Activated CD4-positive, alpha-beta memory T cell treated with anti-CD3 and anti-CD28 coated beads, Interleukin-2, amount 10 ng/mL, durations not matched to agents 7 days and 5 days (primary cell): ENCODE measurements at regions not wholly inside any gene's neighbourhood (a gene's known extent, or its start where the extent isn't known, plus 50 kb on each side); places are given as distances from the start of the nearest gene placed in this dataset.

Source experiments
- CTCF ChIA-PET: fragments of 350-600 bp; sonication (Branson Sonifier 250); formaldehyde crosslinking; loops from one replicate; lab custom pipeline; 2021; ENCODE audit warnings: antibody characterized with exemption, inconsistent platforms; lab: Charles Lee
- POLR2A ChIA-PET: fragments of 350-600 bp; sonication (Branson Sonifier 250); formaldehyde crosslinking; loops from one replicate; lab custom pipeline; 2021; ENCODE audit warnings: antibody characterized with exemption; lab: Charles Lee
- DNase-seq: peaks from one replicate; pipeline ENCODE4 v3.0.0-alpha.2; 2020
- H3K27ac Mint-ChIP-seq: one replicate; pipeline ENCODE4 v1.8.0; 2021; ENCODE audit warnings: mild to moderate bottlenecking, mixed read lengths
- H3K27me3 Mint-ChIP-seq: one replicate; pipeline ENCODE4 v1.8.0; 2021; ENCODE audit warnings: mixed read lengths
- H3K36me3 Mint-ChIP-seq: one replicate; pipeline ENCODE4 v1.8.0; 2021; ENCODE audit warnings: low read depth, mixed read lengths
- H3K4me1 Mint-ChIP-seq: one replicate; pipeline ENCODE4 v1.8.0; 2021; ENCODE audit warnings: mixed read lengths
- H3K4me3 Mint-ChIP-seq: one replicate; pipeline ENCODE4 v1.8.0; 2021; ENCODE audit warnings: mild to moderate bottlenecking, mixed read lengths
- H3K9me3 Mint-ChIP-seq: one replicate; pipeline ENCODE4 v1.8.0; 2021; ENCODE audit warnings: mixed read lengths

DNA sequence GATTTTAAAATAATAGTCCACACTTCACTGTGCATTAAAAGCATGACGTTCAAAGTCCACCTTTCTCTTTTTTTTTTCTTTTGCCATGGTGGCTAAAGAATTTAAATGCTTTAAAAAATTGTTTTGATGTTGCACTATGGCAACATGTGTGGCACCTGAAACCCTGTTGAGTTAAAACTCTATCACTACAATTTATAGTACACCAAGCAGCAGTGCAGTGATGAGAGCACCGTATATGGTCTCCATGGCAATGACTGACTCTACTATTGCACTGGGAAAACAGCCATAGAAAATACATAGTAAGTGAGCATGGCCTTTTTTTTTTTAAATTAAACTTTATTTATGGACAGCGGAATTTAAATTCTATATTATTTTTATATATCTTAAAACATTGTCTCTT is 298.8 kb downstream of the FIGN start:
- DNase-seq, result no peak
- H3K4me1 Mint-ChIP-seq, result no peaks in the 10 kb centered on the region
- H3K4me3 Mint-ChIP-seq, result no peak overlapping the region
- H3K27me3 Mint-ChIP-seq, result no peaks in the 10 kb centered on the region
- ChIA-PET POLR2A (no interaction called here), CTCF (no interaction called here)
- H3K9me3 Mint-ChIP-seq, result peaks cover 3% of the 10 kb centered on the region
- no peak overlapping the region for H3K27ac Mint-ChIP-seq
- no peaks in the 10 kb centered on the region for H3K36me3 Mint-ChIP-seq

DNA sequence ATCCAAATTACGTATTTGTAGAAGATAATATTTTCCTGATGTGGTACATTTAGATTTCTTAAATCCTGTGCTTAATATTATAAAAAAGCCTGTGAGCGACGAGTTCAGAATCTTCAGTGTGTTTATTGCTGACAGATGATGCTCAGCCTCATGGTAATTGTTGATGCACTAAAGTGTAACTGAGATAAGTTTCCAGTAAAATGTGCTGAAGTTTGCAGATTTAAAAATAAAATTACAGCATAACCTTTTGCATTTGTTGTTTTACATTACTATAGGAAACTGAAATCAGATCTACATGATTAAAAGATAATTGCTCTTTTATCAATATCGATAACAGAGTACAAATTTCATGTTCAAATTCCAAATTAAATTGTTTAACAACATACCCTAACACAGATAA is 307.6 kb downstream of the FIGN start:
- Mint-ChIP-seq H3K27ac (no peak overlapping the region), H3K36me3 (no peaks in the 10 kb centered on the region), H3K9me3 (peaks cover 6% of the 10 kb centered on the region), H3K27me3 (no peaks in the 10 kb centered on the region), H3K4me3 (no peak overlapping the region), H3K4me1 (no peaks in the 10 kb centered on the region)
- ChIA-PET CTCF (no interaction called here), POLR2A (no interaction called here)
- DNase-seq, result no peak

DNA sequence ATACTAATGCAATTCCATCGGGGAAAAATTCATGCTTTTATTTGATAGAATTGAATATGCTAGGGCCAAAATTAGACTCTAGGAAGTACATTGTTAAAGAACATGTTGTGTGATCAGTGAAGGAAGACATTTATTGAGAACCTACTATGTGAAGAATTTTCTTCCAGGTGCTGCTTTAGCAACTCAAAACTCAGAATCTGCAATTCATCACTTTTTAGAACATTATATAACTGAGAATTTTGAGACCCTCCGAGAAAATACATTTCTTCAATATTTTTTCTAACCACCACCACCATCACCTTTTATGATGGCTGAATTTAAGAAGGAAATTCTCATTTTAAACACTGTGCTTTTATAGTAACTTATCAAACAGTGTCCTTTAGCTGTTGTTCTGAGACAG is 315.2 kb downstream of the FIGN start:
- no peaks in the 10 kb centered on the region for H3K36me3 Mint-ChIP-seq
- no peaks in the 10 kb centered on the region for H3K27me3 Mint-ChIP-seq
- no peak overlapping the region for H3K27ac Mint-ChIP-seq
- H3K4me3 Mint-ChIP-seq, result no peak overlapping the region
- H3K4me1 Mint-ChIP-seq, result no peaks in the 10 kb centered on the region
- no peak for DNase-seq
- ChIA-PET CTCF (no interaction called here), POLR2A (no interaction called here)
- H3K9me3 Mint-ChIP-seq, result no peaks in the 10 kb centered on the region

DNA sequence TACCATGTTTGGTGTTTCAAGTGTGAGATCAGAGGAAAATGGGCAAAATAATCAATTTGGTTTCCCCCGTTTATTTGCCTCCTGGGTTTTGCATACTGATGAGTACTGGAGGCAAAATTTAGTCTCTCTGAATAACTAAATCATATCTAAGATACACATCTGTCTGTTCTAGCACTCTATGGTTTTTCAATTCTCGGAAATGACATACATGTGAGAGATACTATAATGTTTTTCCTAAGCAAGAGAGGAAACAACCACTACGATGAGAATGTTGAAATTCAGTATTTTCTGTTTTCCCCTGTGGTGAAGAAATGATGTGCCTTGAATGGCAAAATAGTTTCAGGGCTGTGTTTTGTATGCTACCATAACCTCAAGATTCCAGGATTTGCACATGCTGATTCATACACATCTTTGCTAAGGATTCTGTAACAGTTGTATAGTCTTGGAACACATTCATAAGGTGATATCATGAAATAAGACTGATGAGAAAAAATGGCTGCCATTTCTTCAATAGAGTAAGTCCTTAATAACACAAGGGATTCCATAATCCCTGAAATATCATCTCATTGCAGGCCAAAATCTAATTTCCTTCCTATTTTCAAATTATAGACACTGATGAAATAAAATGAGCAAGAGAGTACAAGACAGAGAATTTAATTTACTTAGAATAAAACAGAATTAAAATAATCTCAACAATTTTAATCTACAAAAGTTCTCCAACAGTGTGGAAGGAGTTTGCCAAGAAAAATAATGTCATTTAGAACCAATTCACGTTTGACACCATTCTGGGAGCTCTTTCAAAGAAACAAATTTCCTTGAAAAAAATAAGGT is 316.6 kb downstream of the FIGN start:
- Mint-ChIP-seq H3K27me3 (no peaks in the 10 kb centered on the region), H3K27ac (no peak overlapping the region)

DNA sequence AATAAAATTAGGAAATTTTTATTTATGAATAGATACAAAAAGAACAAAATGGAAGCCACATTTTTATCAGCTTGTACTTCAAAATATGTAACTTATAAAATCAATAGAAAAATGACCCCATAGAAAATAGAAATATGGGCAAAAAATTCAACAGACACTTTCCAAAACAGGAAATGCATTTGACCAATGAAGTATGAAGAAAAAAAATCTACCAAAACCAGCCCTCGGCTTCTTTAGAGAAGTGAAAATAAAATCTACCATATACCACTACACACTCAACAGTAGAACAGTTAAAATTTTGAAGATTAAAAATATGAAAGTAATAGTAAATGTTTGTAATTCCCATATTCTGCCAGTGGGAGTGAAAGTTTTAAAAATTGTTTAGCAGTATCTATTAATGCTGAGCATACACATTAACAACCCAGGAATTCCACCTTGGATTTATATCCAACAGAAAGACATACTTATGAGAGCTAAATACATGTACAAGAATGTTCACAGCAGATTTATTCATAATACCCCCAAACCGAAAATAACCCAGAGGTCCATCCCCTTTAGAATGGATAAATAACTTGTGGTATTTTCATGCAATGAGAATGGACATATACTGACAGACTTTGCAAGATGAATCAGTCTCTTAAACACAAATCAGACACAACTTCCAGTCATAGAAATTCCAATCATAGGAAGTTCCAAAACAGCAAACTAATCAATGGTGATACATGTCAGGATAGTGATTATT is 318.0 kb downstream of the FIGN start:
- H3K36me3 Mint-ChIP-seq, result no peaks in the 10 kb centered on the region

More for the DNA sequence above, 316.6 kb downstream of the FIGN start:
- Mint-ChIP-seq H3K4me3 (no peak overlapping the region), H3K4me1 (no peaks in the 10 kb centered on the region), H3K9me3 (no peaks in the 10 kb centered on the region), H3K36me3 (no peaks in the 10 kb centered on the region)
- ChIA-PET CTCF (no interaction called here), POLR2A (no interaction called here)
- no peak for DNase-seq

DNA sequence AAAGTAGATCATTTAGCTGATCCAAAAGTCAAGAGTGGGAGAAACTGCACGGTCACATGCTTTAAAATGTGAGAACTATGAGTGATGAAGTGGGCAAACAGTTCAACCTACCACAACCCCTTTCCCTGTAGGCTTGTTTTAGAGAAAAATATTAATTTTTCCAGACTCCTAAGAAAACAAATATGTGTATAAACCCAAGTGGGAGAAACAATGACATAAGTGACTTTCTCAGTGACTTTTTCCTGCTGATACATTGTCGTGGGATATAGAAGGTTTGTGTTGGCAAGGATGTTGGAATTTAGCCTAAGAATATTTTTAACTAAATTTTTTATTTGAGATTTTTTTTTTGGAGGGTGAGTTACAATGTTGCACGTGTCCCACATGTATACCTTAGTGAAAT is 321.7 kb downstream of the FIGN start:
- no peaks in the 10 kb centered on the region for H3K36me3 Mint-ChIP-seq
- no peak overlapping the region for H3K27ac Mint-ChIP-seq
- ChIA-PET POLR2A (no interaction called here), CTCF (no interaction called here)
- no peaks in the 10 kb centered on the region for H3K27me3 Mint-ChIP-seq
- peaks cover 5% of the 10 kb centered on the region for H3K9me3 Mint-ChIP-seq
- H3K4me3 Mint-ChIP-seq, result no peak overlapping the region
- DNase-seq, result no peak
- H3K4me1 Mint-ChIP-seq, result no peaks in the 10 kb centered on the region

More for the DNA sequence above, 318.0 kb downstream of the FIGN start:
- ChIA-PET CTCF (no interaction called here), POLR2A (no interaction called here)
- no peak overlapping the region for H3K4me3 Mint-ChIP-seq
- no peaks in the 10 kb centered on the region for H3K4me1 Mint-ChIP-seq
- DNase-seq, result no peak
- H3K9me3 Mint-ChIP-seq, result peaks cover 2% of the 10 kb centered on the region
- no peak overlapping the region for H3K27ac Mint-ChIP-seq
- no peaks in the 10 kb centered on the region for H3K27me3 Mint-ChIP-seq

DNA sequence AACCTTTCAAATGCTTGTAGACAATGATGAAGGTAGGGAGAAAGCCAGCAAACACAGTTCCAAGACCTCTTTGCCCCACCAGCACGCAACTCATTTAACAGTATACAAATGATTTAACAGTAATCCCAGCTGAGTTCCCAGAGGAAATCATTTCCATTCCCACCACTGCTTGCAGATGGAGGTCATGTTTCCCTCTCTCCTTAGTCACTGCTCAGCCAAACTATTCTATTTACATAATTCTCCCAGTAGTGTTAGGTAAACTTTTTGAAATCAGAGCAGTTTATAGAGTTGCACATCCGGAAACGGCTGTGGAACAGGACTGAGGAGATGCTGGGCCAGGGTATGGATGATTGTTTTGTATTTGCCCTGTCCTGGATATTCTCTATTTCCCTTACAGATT is 328.5 kb downstream of the FIGN start:
- H3K4me1 Mint-ChIP-seq, result no peaks in the 10 kb centered on the region
- H3K27ac Mint-ChIP-seq, result no peak overlapping the region
- H3K27me3 Mint-ChIP-seq, result no peaks in the 10 kb centered on the region
- no peaks in the 10 kb centered on the region for H3K36me3 Mint-ChIP-seq
- H3K4me3 Mint-ChIP-seq, result no peak overlapping the region
- no peak for DNase-seq
- ChIA-PET CTCF (no interaction called here), POLR2A (no interaction called here)
- peaks cover 2% of the 10 kb centered on the region for H3K9me3 Mint-ChIP-seq

DNA sequence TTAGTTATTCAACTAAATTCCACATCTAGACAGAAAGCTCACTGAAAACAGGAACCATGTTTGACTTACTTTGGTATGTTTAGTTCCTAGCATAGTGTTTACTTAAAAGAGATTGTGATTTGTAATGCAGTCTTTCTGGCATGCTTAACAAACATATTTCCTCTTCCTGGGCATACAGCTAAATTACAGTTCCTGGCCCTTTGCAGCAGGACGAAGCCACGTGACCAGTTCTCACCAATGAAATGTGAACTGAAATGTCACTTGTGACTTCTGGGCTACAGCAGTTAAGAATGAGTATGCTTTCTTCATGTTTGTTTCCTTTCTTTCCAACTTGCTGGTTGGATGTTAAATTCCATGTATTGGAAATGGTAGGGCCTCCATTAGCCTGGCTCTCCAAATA is 330.5 kb downstream of the FIGN start:
- DNase-seq, result no peak
- Mint-ChIP-seq H3K4me1 (no peaks in the 10 kb centered on the region), H3K9me3 (peaks cover 2% of the 10 kb centered on the region), H3K27me3 (no peaks in the 10 kb centered on the region), H3K27ac (no peak overlapping the region), H3K36me3 (no peaks in the 10 kb centered on the region), H3K4me3 (no peak overlapping the region)
- ChIA-PET POLR2A (no interaction called here), CTCF (no interaction called here)

DNA sequence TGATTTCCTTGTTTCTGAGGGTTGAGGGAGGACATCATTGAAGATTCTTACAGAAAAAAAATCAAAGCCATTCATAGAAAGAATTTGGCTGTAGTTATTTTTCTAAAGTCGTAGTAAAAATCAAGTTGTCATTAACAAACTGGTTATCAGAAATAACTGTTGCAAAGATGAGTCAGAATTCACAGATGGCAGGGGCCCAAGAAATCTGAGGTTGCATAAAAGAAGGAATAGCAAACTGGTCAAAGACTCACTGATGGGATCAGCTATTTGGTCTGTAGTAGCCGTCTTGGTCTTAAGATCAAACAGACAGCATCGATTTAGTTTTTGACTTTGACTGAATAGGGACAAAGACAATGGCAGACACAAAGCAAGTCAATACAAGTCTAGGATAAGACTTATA is 334.3 kb downstream of the FIGN start:
- POLR2A ChIA-PET, result no interaction called here
- CTCF ChIA-PET, result no interaction called here
- H3K9me3 Mint-ChIP-seq, result peaks cover 2% of the 10 kb centered on the region
- H3K27me3 Mint-ChIP-seq, result no peaks in the 10 kb centered on the region
- H3K4me3 Mint-ChIP-seq, result no peak overlapping the region
- no peaks in the 10 kb centered on the region for H3K36me3 Mint-ChIP-seq
- DNase-seq, result no peak
- H3K4me1 Mint-ChIP-seq, result no peaks in the 10 kb centered on the region
- H3K27ac Mint-ChIP-seq, result no peak overlapping the region

DNA sequence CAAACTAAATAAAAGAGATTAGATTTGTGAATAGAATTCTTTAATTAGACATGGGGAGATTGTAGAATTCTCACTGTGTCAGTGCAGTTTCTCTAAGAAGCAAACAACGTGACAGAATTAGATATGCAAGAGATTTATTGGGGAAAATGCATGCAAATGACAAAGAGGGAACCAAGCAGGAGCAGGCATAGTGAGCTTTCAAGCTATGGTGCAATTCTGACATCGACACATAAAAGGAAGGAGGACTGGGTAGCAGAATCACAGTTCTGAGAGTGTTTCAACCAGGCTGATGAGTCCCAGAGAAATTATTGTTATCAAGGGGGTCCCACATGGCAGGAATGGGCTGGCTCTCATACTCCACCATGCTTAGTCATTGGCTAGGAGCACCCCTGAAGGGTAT is 338.4 kb downstream of the FIGN start:
- Mint-ChIP-seq H3K36me3 (no peaks in the 10 kb centered on the region), H3K27me3 (no peaks in the 10 kb centered on the region), H3K4me3 (no peak overlapping the region), H3K27ac (no peak overlapping the region), H3K9me3 (no peaks in the 10 kb centered on the region), H3K4me1 (no peaks in the 10 kb centered on the region)
- CTCF ChIA-PET, result no interaction called here
- no peak for DNase-seq
- POLR2A ChIA-PET, result no interaction called here

DNA sequence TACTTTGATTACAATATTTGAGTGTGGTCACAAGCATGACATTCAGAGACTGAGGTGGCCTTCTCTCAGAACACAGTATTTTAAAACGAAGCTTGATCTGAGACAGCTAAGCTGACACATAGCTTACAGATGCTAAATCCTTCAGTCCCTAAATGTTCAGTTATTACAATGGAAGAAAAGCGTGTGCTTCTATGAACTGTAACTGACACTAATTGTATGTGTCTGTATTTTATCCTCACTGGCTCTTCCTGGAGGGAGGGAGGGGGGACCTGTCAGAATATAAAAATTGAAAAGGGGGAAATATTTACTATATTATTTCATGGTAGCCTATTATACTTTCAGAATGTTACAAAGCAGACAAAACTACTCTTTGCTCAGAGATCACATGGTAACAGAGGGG is 340.2 kb downstream of the FIGN start:
- Mint-ChIP-seq H3K4me3 (no peak overlapping the region), H3K27me3 (no peaks in the 10 kb centered on the region), H3K4me1 (no peaks in the 10 kb centered on the region), H3K36me3 (no peaks in the 10 kb centered on the region), H3K27ac (no peak overlapping the region), H3K9me3 (no peaks in the 10 kb centered on the region)
- POLR2A ChIA-PET, result no interaction called here
- CTCF ChIA-PET, result no interaction called here
- no peak for DNase-seq

DNA sequence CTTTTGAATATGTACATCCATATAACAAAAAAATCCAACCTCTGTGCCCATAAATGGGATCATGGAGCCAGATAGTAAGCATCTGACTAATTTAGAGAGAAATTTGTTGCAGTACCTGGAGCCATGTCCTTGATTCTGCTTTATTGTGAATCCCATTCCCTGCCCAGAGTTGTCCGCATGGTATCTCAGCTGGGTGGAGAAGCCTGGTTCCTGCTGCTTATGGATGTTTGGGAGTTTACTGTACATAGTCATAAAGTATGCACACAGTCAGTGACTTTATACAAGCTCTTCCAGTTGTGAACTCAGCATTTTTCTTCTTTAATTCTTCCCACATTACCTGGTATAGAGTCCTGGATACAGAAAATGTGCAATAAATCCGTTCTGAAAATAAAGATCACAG is 346.0 kb downstream of the FIGN start:
- no peaks in the 10 kb centered on the region for H3K27me3 Mint-ChIP-seq
- no peak for DNase-seq
- H3K36me3 Mint-ChIP-seq, result no peaks in the 10 kb centered on the region
- no peaks in the 10 kb centered on the region for H3K4me1 Mint-ChIP-seq
- H3K27ac Mint-ChIP-seq, result no peak overlapping the region
- H3K9me3 Mint-ChIP-seq, result peaks cover 4% of the 10 kb centered on the region
- no peak overlapping the region for H3K4me3 Mint-ChIP-seq
- ChIA-PET CTCF (no interaction called here), POLR2A (no interaction called here)

DNA sequence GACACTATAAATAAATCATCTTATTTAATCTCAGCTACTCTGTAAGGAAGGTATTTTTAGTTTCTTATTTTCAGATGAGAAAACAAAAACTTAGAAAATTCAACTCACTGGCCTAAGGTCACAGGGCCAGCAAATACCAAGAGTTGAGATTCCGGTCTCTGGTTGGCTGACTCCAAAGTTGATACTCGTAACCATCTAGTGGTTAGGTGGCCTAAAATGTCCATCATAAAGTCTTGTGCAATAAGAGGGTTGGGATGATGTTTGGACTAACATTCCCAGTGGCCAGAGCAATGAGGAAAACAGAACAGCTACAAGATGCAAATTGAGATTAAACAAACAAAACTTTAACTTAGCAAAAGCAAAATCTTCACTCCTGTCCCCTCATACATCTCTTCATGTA is 360.3 kb downstream of the FIGN start:
- POLR2A ChIA-PET, result no interaction called here
- H3K27ac Mint-ChIP-seq, result no peak overlapping the region
- CTCF ChIA-PET, result no interaction called here
- no peak for DNase-seq
- no peak overlapping the region for H3K4me3 Mint-ChIP-seq
- H3K36me3 Mint-ChIP-seq, result no peaks in the 10 kb centered on the region
- no peaks in the 10 kb centered on the region for H3K27me3 Mint-ChIP-seq
- H3K9me3 Mint-ChIP-seq, result peaks cover 4% of the 10 kb centered on the region
- no peaks in the 10 kb centered on the region for H3K4me1 Mint-ChIP-seq

DNA sequence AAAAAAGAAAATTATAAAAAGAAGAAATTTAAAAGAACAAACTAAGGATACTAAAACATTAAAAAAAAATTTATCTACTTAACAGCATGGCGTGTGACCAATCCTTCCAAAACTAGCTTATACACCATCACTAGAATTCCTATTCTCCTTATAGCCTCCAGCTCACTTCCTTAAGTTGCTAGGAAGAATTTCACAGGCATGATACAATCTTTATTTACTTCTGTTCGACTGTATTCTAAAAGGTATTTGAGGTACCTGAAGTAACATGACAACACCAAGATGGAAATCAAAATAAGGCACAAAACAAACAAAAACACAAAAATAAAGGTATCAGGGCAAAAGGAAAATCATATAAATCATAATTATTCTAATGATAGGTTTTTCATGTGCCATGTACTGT is 360.7 kb downstream of the FIGN start:
- H3K36me3 Mint-ChIP-seq, result no peaks in the 10 kb centered on the region
- ChIA-PET CTCF (no interaction called here), POLR2A (no interaction called here)
- no peak overlapping the region for H3K27ac Mint-ChIP-seq
- DNase-seq, result no peak
- no peak overlapping the region for H3K4me3 Mint-ChIP-seq
- peaks cover 8% of the 10 kb centered on the region for H3K9me3 Mint-ChIP-seq
- H3K27me3 Mint-ChIP-seq, result no peaks in the 10 kb centered on the region
- no peaks in the 10 kb centered on the region for H3K4me1 Mint-ChIP-seq
